Muscle layer of duodenum (tissue), 2 donors: ENCODE measurements at regions not wholly inside any gene's neighbourhood (a gene's known extent, or its start where the extent isn't known, plus 50 kb on each side); places are given as distances from the start of the nearest gene placed in this dataset.
A peak's percentile ranks its signal among the peaks of the same experiment; 100 is the strongest.
"Not testable (repeated sequence)": the region's sequence is repeated elsewhere in the genome, so short reads cannot be mapped to it uniquely, and the experiment has no call there.

Experiments
- H3K27ac ChIP-seq: one replicate; pipeline ENCODE4 v1.7.0; 2013; ENCODE audit warnings: mild to moderate bottlenecking, low read length
- H3K27me3 ChIP-seq: one replicate; pipeline ENCODE4 v1.7.0; 2013; ENCODE audit warnings: low read depth, mild to moderate bottlenecking, control low read depth, low read length
- H3K36me3 ChIP-seq, 2 donors: one replicate each; pipeline ENCODE4 v1.7.0; 2013; ENCODE audit warnings: low read length in 2 of 2, control low read depth in 1 of 2, mild to moderate bottlenecking in 1 of 2; ENCODE audit not compliant: insufficient read depth in 2 of 2, control insufficient read depth in 1 of 2
- H3K4me1 ChIP-seq, 2 donors: one replicate each; pipeline ENCODE4 v1.7.0; 2013; ENCODE audit warnings: low read length in 2 of 2, mild to moderate bottlenecking in 2 of 2, control low read depth in 1 of 2, moderate library complexity in 1 of 2; ENCODE audit not compliant: insufficient read depth in 2 of 2, control insufficient read depth in 1 of 2
- H3K4me3 ChIP-seq, 2 donors: one replicate each; pipeline ENCODE4 v1.7.0; 2013; ENCODE audit warnings: low read length in 2 of 2, low read depth in 1 of 2, mild to moderate bottlenecking in 1 of 2
- H3K9me3 ChIP-seq, 2 donors: one replicate each; pipeline ENCODE4 v1.7.0; 2013; ENCODE audit warnings: low read length in 2 of 2, control low read depth in 1 of 2, mild to moderate bottlenecking in 1 of 2; ENCODE audit not compliant: control insufficient read depth in 1 of 2
- donor health status: healthy.

DNA sequence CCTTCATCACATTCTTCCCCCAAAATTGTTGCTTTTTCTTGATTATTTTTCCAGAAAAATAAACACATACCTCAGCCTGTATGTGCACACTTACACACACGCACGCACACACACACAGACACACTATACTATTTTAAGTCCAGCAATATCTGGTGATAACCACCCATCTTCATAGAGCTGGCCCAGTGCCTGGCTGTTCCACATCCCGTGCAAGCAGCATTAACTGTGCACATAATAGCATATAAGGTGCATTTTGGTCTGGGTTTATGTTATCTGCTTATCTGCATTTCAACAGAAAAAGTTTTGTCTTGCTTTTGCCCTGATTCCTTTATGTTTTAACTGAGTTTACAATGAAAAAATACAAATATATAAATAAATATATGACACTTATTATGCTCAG lies 143.1 kb upstream of the KLF6 start:
- H3K4me3 ChIP-seq, result no peak overlapping the region
- H3K27ac ChIP-seq, result no peak overlapping the region
- no peaks in the 10 kb centered on the region for H3K27me3 ChIP-seq
- H3K36me3 ChIP-seq, result no peaks in the 10 kb centered on the region
- H3K4me1 ChIP-seq, result no peaks in the 10 kb centered on the region
- H3K9me3 ChIP-seq, result no peaks in the 10 kb centered on the region

DNA sequence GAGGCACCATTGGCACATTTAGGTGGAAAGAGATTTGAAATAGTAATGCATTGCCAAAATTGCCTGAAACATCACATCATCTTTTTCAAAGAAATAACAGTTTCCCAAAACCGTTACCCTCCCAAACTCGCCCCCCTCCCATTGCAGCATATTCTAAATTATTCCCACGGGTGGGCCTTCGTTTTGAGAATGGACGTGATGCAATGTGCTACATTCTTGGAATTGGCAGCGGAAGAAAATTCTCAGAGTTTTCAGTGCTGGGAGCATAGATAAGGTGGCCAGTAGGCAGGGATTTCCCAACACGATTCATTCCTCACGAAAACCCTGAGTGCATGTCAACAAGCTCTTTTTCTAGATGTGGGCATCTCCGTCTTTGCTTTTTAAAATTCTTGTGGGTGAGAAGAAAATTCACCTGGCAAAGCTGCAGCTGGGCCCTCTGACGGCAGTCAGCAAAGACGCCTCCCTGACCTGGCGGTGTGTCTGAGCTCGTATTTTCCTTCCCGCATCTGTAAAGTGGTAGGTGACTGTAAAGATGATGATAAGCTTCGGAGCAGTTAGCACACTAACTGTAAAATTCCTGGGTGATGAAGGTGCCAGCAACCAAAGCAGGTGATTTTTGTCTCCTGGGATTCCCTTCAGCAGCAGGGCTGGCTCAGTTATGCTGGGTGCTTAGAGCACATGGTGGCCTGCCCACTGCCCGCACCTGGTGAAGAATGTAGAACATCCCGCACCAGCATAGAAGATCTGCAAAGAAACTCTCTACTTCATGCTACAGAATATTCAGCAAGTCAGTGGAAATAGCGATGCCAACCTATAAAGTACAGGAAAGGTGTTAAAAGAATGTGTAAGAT lies 141.9 kb upstream of the KLF6 start:
- H3K4me3 ChIP-seq, result no peak overlapping the region
- H3K27me3 ChIP-seq, result no peaks in the 10 kb centered on the region
- H3K36me3 ChIP-seq, result no peaks in the 10 kb centered on the region
- H3K4me1 ChIP-seq, result no peaks in the 10 kb centered on the region
- no peaks in the 10 kb centered on the region for H3K9me3 ChIP-seq
- H3K27ac ChIP-seq, result no peak overlapping the region

DNA sequence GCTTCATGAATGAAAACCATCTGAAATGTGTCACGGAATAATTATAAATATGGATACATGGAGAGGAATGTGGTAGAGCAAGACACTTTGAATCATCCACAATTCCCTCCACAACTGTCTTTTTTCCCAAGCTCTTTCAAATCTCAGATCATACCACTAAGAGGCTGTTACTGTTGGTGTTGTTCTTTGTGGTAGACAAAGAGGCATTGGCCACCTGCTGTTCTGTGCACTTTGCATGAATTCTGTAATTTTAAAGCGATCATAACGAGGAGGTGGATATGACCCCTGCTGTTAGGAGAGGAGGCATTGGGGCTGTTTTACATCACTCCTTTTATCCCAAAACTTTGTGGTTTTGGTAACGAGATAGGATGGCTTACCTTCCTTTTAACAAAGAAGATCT lies 141.2 kb upstream of the KLF6 start:
- H3K36me3 ChIP-seq, result no peaks in the 10 kb centered on the region
- no peak overlapping the region for H3K27ac ChIP-seq
- no peaks in the 10 kb centered on the region for H3K4me1 ChIP-seq
- no peak overlapping the region for H3K4me3 ChIP-seq
- H3K27me3 ChIP-seq, result no peaks in the 10 kb centered on the region
- no peaks in the 10 kb centered on the region for H3K9me3 ChIP-seq

DNA sequence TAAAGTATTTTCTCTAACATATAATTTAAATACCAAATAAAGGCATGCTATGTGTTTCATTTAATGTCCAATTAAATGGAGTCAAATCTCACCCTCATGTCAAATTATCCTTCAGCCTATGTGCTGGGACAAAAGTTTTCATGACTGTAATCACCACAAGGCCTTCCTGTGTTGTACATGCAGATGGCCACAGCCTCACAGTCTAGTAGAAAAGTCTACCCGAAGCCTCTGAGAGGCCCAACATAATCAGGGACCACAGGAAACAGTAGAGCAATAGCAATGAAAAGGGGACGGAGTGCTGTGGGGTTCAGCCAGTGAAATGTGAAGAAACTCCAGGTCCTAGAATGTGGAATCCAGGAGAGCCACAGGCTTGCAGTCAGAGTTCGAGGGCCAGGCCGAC lies 140.2 kb upstream of the KLF6 start:
- peaks cover 0 to 5% of the 10 kb centered on the region in 2 donors for H3K4me1 ChIP-seq
- H3K27me3 ChIP-seq, result no peaks in the 10 kb centered on the region
- H3K27ac ChIP-seq, result no peak overlapping the region
- H3K4me3 ChIP-seq, result no peak overlapping the region
- no peaks in the 10 kb centered on the region for H3K9me3 ChIP-seq
- H3K36me3 ChIP-seq, result no peaks in the 10 kb centered on the region

DNA sequence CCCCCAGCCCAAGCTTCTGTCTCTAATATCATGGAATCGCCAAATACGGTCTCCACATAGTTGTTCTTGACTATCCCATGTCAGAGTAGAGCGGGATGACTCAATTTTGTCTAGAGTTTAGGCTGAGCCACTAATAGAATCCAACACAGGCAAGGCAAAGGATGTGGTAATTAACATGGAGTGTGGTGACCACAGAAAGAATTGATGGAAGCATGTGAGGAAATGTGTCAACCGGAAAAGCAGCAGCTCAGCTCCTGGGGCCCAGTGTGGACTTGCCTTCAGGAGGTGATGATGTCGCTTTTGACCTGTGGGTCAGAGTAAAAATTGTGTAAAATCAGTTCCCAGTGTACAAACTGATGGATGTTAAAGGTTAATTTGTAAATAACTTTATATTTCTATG lies 139.3 kb upstream of the KLF6 start:
- H3K36me3 ChIP-seq, result no peaks in the 10 kb centered on the region
- no peaks in the 10 kb centered on the region for H3K9me3 ChIP-seq
- peaks cover 0 to 5% of the 10 kb centered on the region in 2 donors for H3K4me1 ChIP-seq
- H3K27ac ChIP-seq, result no peak overlapping the region
- no peaks in the 10 kb centered on the region for H3K27me3 ChIP-seq
- H3K4me3 ChIP-seq, result no peak overlapping the region

DNA sequence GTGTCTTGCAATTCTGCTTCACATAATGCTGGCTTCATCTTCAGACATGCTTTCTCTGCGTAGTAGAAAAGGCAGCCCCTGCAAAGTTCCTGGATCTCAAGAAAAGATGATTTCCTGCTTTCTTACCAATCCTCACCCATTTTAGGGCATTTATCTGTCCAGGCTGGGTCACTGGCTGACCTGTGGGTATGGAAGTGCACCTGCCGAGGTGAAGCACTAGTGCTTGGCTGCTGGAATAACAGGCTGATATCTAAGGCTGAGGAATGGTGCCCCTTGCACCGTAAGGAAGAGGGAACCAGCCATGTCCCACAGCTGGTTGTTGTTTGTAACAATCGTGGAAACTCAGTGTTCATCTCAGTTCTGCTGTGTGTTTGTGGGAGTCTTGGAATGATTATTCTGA lies 138.0 kb upstream of the KLF6 start:
- Histone ChIP-seq H3K27ac (no peak overlapping the region), H3K4me1 (peaks cover 0 to 5% of the 10 kb centered on the region in 2 donors), H3K9me3 (peaks cover 0 to 3% of the 10 kb centered on the region in 2 donors), H3K27me3 (no peaks in the 10 kb centered on the region), H3K4me3 (no peak overlapping the region), H3K36me3 (no peaks in the 10 kb centered on the region)

DNA sequence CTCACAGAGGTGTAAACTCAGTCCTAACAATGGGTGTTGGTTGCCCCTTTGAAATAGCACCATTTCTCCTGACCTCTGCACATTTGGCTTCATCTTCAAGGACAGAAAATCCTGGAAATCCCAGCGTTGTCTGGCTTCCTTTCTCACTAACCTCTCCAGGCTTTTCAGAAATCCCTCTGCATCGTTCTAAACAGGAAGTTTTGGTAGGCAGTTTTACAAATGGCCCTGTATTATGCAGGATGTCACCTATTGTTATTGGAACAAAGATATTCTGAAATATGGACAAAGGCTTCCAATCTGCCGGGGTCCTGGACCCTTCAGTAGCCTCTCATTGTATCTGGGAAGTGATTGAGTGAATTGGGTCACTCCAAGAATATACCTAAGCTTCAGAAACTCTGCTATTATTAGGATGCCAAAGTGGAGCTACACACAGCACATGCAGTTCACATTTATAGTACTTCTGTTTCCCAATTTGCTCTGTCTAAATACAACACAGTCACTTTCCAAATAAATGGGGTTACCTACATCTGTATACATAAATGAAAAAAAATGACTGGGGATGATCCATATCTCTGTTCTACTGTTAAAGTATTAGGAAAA lies 134.8 kb upstream of the KLF6 start:
- no peak overlapping the region for H3K27ac ChIP-seq
- no peak overlapping the region for H3K4me3 ChIP-seq

DNA sequence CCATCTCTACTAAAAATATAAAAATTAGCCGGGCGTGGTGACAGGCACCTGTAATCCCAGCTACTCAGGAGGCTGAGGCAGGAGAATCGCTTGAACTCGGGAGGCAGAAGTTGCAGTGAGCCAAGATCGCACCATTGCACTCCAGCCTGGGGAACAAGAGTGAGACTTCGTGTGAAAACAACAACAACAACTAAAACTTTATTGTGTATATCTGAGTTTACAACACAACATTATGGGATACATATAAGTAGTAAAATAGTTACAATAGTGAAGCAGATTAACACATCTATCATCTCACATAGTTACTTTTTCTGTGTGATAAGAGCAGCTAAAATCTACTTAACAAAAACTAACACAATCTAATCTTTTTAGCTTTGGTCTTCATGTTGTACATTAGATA lies 132.4 kb upstream of the KLF6 start:
- not testable (repeated sequence) for H3K4me1 ChIP-seq, H3K36me3 ChIP-seq

More for the DNA sequence above, 134.8 kb upstream of the KLF6 start:
- peaks cover 0 to 5% of the 10 kb centered on the region in 2 donors for H3K4me1 ChIP-seq
- no peaks in the 10 kb centered on the region for H3K27me3 ChIP-seq
- H3K36me3 ChIP-seq, result no peaks in the 10 kb centered on the region
- H3K9me3 ChIP-seq, result peaks cover 0 to 3% of the 10 kb centered on the region in 2 donors

DNA sequence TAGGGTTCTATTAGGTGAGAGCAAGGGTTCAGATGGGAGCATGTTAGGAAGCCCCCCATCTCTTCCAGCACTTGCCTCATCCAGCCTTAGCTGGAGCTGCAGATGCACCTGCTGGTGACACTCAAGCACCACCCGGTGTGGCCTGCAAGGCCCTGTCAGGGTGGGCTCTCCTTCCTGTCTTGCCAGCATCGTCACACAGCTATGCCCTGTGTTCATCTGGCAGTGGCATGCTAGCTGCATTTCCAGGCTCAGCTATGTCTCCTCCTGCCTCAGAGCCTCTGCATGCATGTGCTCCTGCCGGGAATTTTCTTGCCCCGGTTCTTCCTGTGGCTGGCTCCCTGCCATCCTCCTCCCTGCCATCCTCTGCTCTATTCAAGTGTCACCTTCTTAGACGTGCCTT lies 129.7 kb upstream of the KLF6 start:
- H3K9me3 ChIP-seq, result peaks cover 0 to 3% of the 10 kb centered on the region in 2 donors
- no peak overlapping the region for H3K4me3 ChIP-seq
- no peak overlapping the region for H3K27ac ChIP-seq
- H3K36me3 ChIP-seq, result no peaks in the 10 kb centered on the region
- H3K27me3 ChIP-seq, result no peaks in the 10 kb centered on the region
- H3K4me1 ChIP-seq, result no peaks in the 10 kb centered on the region

More for the DNA sequence above, 132.4 kb upstream of the KLF6 start:
- H3K9me3 ChIP-seq, H3K27ac ChIP-seq, H3K4me3 ChIP-seq, H3K27me3 ChIP-seq: not testable (repeated sequence)

DNA sequence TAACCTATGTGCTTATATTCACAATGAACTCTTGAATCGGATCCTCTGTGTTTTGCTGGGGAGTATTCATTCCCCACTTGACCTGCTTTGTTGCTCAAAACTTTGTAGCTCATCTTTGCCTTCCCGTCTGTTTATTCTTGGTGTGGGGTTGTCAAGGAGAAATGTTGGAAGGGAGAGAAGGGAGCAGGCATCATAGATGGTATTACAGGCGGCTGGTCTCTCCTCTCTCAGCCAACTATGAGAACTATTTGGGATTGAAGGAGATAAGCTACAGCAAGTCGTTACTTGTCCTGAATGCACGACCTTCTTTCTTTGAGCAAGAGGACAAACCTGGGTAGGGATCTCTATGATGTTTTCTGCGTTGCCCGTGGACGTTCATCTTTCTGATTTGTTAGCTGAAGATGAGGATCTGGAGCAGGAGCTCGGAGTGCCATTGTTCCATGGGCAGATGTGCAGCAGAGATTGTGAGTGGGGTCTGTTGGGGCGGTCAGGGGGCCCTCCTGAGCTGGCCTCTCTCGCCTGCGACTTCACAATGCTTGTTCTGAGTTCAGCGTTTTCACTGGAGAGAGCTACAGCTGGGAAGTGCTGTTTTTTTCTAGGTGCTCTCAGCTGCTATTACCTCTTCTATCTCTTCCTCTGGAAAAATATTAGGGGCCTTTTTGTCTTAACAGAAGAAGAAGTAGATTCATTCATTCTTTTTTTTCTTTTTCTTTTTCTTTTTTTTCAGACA lies 126.9 kb upstream of the KLF6 start:
- Histone ChIP-seq H3K4me3 (peak overlapping the region in 1 of 2 donors; percentile 22), H3K9me3 (no peaks in the 10 kb centered on the region), H3K27ac (peak overlapping the region; percentile 86), H3K4me1 (no peaks in the 10 kb centered on the region), H3K27me3 (no peaks in the 10 kb centered on the region), H3K36me3 (no peaks in the 10 kb centered on the region)

DNA sequence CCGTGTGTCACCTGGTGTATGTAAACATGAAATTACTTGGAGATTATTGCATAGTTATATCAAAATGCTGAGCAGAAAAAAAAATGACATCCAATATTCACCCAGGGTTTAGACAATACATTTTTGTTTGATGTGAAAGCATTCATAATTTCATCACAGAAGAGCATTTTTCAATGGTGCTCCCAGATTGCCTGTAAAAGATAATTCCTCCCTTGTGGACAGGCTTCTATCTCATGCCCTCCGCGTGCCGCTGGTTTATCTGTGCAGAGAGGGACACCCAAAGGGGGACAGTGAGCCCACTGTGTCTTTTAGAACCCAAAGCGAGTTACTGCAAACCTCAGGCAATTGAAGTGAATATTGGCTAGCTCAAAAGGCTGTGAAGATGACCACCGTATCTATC lies 126.2 kb upstream of the KLF6 start:
- Histone ChIP-seq H3K36me3 (no peaks in the 10 kb centered on the region), H3K4me3 (peak overlapping the region in 1 of 2 donors; percentile 22), H3K27me3 (no peaks in the 10 kb centered on the region), H3K9me3 (no peaks in the 10 kb centered on the region), H3K4me1 (no peaks in the 10 kb centered on the region), H3K27ac (peak overlapping the region; percentile 86)
